ENCODE measurements at regions not wholly inside any gene's neighbourhood (a gene's known extent, or its start where the extent isn't known, plus 50 kb on each side); places are given as distances from the start of the nearest gene placed in this dataset.

- intact Hi-C loops (cut with micrococcal nuclease), result no loop called here
- H3K18ac ChIP-seq (ENCODE audit: low read depth, low read length), result no peak overlapping the region
- no peak overlapping the region for H4K8ac ChIP-seq (ENCODE audit: low read depth in 2 of 2, low read length in 2 of 2)
- no peaks in the 10 kb centered on the region for H3K79me1 ChIP-seq (ENCODE audit: low read depth in 1 of 2, low read length in 2 of 2)
- no peaks in the 10 kb centered on the region for H3K9me3 ChIP-seq (ENCODE audit: control insufficient read depth, insufficient read depth, low read length)
- dilution Hi-C loops (cut with HindIII; ENCODE audit: low sequenced_read_pairs, unreplicated experiment), result no loop called here
- no peaks in the 10 kb centered on the region for H3K36me3 ChIP-seq (ENCODE audit: control insufficient read depth, insufficient read depth, low read length)
- H2AFZ ChIP-seq (replicated peaks; ENCODE audit: low read length, poor library complexity), result no peak overlapping the region
- no peak overlapping the region for H2AK9ac ChIP-seq (replicated peaks; ENCODE audit: low read depth, low read length, poor library complexity)
- no peak overlapping the region for H4K91ac ChIP-seq (ENCODE audit: insufficient read depth, low read depth, low read length)
- no peak overlapping the region for H4K5ac ChIP-seq (ENCODE audit: low read depth, low read length)
- no peak for TF ChIP-seq RFX5 (IDR thresholded peaks at IDR 0.05; ENCODE audit: low read depth, low read length)
- no peak for TF ChIP-seq MXI1 (IDR thresholded peaks at IDR 0.05; ENCODE audit: borderline replicate concordance, low read depth, low read length)
- no peak for TF ChIP-seq RAD21 (IDR thresholded peaks at IDR 0.05; ENCODE audit: low read length)
- TF ChIP-seq, protein P1, sequence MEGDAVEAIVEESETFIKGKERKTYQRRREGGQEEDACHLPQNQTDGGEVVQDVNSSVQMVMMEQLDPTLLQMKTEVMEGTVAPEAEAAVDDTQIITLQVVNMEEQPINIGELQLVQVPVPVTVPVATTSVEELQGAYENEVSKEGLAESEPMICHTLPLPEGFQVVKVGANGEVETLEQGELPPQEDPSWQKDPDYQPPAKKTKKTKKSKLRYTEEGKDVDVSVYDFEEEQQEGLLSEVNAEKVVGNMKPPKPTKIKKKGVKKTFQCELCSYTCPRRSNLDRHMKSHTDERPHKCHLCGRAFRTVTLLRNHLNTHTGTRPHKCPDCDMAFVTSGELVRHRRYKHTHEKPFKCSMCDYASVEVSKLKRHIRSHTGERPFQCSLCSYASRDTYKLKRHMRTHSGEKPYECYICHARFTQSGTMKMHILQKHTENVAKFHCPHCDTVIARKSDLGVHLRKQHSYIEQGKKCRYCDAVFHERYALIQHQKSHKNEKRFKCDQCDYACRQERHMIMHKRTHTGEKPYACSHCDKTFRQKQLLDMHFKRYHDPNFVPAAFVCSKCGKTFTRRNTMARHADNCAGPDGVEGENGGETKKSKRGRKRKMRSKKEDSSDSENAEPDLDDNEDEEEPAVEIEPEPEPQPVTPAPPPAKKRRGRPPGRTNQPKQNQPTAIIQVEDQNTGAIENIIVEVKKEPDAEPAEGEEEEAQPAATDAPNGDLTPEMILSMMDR (conservative IDR thresholded peaks at IDR 0.05; ENCODE audit: low read depth, low read length), result no peak
- no peak for TF ChIP-seq RCOR1 (IDR thresholded peaks at IDR 0.05; ENCODE audit: insufficient replicate concordance, low read length)
- TF ChIP-seq CHD1 (IDR thresholded peaks at IDR 0.05; ENCODE audit: low read depth, low read length), result no peak
- no peak for TF ChIP-seq MAFK (IDR thresholded peaks at IDR 0.05; ENCODE audit: low read depth, low read length)
- TF ChIP-seq, protein P2, sequence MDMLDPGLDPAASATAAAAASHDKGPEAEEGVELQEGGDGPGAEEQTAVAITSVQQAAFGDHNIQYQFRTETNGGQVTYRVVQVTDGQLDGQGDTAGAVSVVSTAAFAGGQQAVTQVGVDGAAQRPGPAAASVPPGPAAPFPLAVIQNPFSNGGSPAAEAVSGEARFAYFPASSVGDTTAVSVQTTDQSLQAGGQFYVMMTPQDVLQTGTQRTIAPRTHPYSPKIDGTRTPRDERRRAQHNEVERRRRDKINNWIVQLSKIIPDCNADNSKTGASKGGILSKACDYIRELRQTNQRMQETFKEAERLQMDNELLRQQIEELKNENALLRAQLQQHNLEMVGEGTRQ (IDR thresholded peaks at IDR 0.05; ENCODE audit: low read depth, low read length), result no peak
- no peaks in the 10 kb centered on the region for H3K9me1 ChIP-seq (ENCODE audit: insufficient read depth, low read length)
- no peak overlapping the region for H3K27ac ChIP-seq (ENCODE audit: insufficient read depth, low read length)
- no peak overlapping the region for H3K23ac ChIP-seq (ENCODE audit: low read depth, low read length)
- H2BK5ac ChIP-seq (ENCODE audit: low read depth, low read length, poor library complexity, severe bottlenecking), result no peak overlapping the region
- no peak overlapping the region for H3K4me3 ChIP-seq (ENCODE audit: insufficient read depth, low read depth, low read length)
- H2BK120ac ChIP-seq (ENCODE audit: low read depth, low read length), result no peak overlapping the region
- ChIA-PET CTCF (no interaction called here), POLR2A (ENCODE audit: unreplicated experiment) (no interaction called here)
- no peak overlapping the region for H3K9ac ChIP-seq (ENCODE audit: low read depth, low read length)
- H3K4ac ChIP-seq (ENCODE audit: low read depth, low read length), result no peak overlapping the region
- no peak overlapping the region for H3K14ac ChIP-seq (replicated peaks; ENCODE audit: low read depth, low read length)
- H4K20me1 ChIP-seq (ENCODE audit: insufficient read depth, low read length), result no peaks in the 10 kb centered on the region
- H2AK5ac ChIP-seq (ENCODE audit: low read depth, low read length), result no peak overlapping the region
- BruUV-seq (replicated peaks), result no TSS peak
- H3K4me1 ChIP-seq (ENCODE audit: control insufficient read depth, insufficient read depth, low read length), result no peaks in the 10 kb centered on the region
- ATAC-seq (ENCODE audit: low read depth), result no peak
- H2BK20ac ChIP-seq (ENCODE audit: low read depth, low read length), result no peak overlapping the region
- H2BK15ac ChIP-seq (ENCODE audit: low read depth, low read length), result no peak overlapping the region
- in situ Hi-C loops (cut with MboI; ENCODE audit: low sequenced_read_pairs), result no loop called here
- H3K27me3 ChIP-seq (ENCODE audit: control insufficient read depth, insufficient read depth, low read length), result no peaks in the 10 kb centered on the region
- H3K56ac ChIP-seq (ENCODE audit: extremely low read depth, insufficient read depth, low read length), result no peak overlapping the region
- no peak for DNase-seq
- no peak overlapping the region for H3K4me2 ChIP-seq (ENCODE audit: low read depth, low read length)
- WGBS, 2 experiments (ENCODE audit: extremely low coverage in 2 of 2, insufficient read length in 1 of 2), result no CpG with 5 or more reads among the region's 4 CpGs
Observed at GRCh38 chr5:110008131-110008530, 318.4 kb downstream of the MAN2A1 start.

Measured in IMR-90 (cell line).